ENCODE measurements at regions not wholly inside any gene's neighbourhood (a gene's known extent, or its start where the extent isn't known, plus 50 kb on each side); places are given as distances from the start of the nearest gene placed in this dataset.

- TF ChIP-seq ZNF274 (IDR thresholded peaks at IDR 0.05; ENCODE audit: low read depth, low read length) (no peak), YY1 (IDR thresholded peaks at IDR 0.05; ENCODE audit: insufficient read depth, insufficient read length) (no peak), SUZ12 (IDR thresholded peaks at IDR 0.05; ENCODE audit: extremely low read depth, insufficient read depth, insufficient read length) (no peak)
These were observed 209.9 kb upstream of the NAV2 start for GRCh38 chr11:19502691-19503253.
